Activated CD8-positive, alpha-beta memory T cell treated with anti-CD3 and anti-CD28 coated beads, Interleukin-2, amount 10 ng/mL, durations not matched to agents 7 days and 5 days (primary cell): ENCODE measurements at regions not wholly inside any gene's neighbourhood (a gene's known extent, or its start where the extent isn't known, plus 50 kb on each side); places are given as distances from the start of the nearest gene placed in this dataset.

Experiments used
- ATAC-seq: fragments of 150-1000 bp; cut with Tn5 transposase; one replicate; pipeline ENCODE4 v1.10.0; 2021; ENCODE audit warnings: moderate library complexity
- CTCF ChIA-PET: fragments of 350-600 bp; sonication (Branson Sonifier 250); formaldehyde crosslinking; loops from one replicate; lab custom pipeline; 2021; ENCODE audit warnings: antibody characterized with exemption; lab: Charles Lee
- DNase-seq: peaks from one replicate; pipeline ENCODE4 v3.0.0-alpha.2; 2020
- H3K27ac Mint-ChIP-seq: one replicate; pipeline ENCODE4 v1.8.0; 2021; ENCODE audit warnings: mild to moderate bottlenecking, mixed read lengths
- H3K27me3 Mint-ChIP-seq: one replicate; pipeline ENCODE4 v1.8.0; 2021; ENCODE audit warnings: mixed read lengths
- H3K36me3 Mint-ChIP-seq: one replicate; pipeline ENCODE4 v1.8.0; 2021; ENCODE audit warnings: mild to moderate bottlenecking, mixed read lengths
- H3K4me1 Mint-ChIP-seq: one replicate; pipeline ENCODE4 v1.8.0; 2021; ENCODE audit warnings: mixed read lengths
- H3K4me3 Mint-ChIP-seq: one replicate; pipeline ENCODE4 v1.8.0; 2021; ENCODE audit warnings: mild to moderate bottlenecking, moderate library complexity, mixed read lengths
- H3K9me3 Mint-ChIP-seq: one replicate; pipeline ENCODE4 v1.8.0; 2022; ENCODE audit warnings: low read depth, mixed read lengths

DNA sequence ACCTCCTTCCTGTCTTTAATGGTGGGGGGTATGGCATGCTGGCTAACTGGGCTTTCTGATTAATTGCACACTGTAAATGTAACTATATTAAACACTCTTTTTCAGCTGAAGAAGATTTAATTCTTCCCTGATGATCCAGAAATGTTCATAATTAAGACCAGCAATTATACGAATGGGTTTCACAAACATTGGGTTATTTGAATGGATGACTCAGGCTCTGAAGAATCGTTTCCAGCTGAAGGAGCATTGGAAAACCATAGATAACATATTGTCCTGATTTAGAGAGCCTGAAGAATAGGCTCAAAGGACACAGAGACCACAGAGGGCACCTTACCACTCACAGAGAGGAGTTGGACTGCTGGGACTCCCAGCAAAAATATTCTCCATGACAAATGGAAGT is 130.7 kb upstream of the SSTR4 start:
- Mint-ChIP-seq H3K27me3 (no peaks in the 10 kb centered on the region), H3K36me3 (no peaks in the 10 kb centered on the region), H3K27ac (no peak overlapping the region), H3K4me3 (no peak overlapping the region), H3K4me1 (no peaks in the 10 kb centered on the region), H3K9me3 (peaks cover 8% of the 10 kb centered on the region)
- DNase-seq (no peak), ATAC-seq (no peak)
- CTCF ChIA-PET = no interaction called here

DNA sequence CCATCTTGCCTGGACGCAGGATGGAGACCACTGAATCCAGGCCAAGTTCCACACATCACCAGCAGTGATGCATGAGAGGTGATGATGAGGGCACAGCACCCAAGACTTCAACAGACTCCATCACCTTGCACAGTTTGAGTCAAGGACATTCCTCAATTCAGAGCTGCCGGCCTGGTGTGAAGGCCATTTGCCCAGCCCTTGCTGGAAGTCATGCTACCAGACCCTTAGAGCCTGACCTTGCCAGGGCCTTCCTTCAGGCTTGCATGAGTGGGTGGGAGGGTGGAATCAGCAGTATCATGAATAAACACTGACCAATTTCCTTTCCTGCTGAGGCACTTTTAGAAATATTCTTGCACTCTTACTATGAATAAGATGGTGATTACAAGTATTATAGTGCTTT is 130.2 kb upstream of the SSTR4 start:
- Mint-ChIP-seq H3K9me3 (peaks cover 8% of the 10 kb centered on the region), H3K27me3 (no peaks in the 10 kb centered on the region), H3K27ac (no peak overlapping the region), H3K4me1 (no peaks in the 10 kb centered on the region), H3K36me3 (no peaks in the 10 kb centered on the region), H3K4me3 (no peak overlapping the region)
- CTCF ChIA-PET = no interaction called here
- DNase-seq (no peak), ATAC-seq (no peak)

DNA sequence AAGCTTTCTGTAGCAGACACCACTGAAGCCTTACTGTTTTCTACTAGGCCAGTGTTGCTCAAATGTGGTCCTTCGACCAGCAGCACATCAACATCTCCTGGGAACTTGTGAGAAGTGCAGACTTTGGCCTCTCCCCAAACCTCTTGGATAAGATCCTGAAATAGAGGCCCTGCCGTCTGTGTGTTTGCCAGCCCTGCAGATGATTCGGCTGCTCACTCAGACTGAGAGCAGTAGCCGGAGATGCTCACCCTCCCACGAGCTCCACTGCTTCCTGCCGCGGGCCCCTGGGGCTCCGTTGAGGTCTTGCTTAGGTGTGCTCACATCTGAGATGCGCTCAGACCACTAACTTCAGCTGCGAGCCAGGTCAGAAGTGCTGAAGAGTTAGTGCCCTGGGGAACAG is 129.5 kb upstream of the SSTR4 start:
- Mint-ChIP-seq H3K4me1 (no peaks in the 10 kb centered on the region), H3K4me3 (no peak overlapping the region), H3K36me3 (no peaks in the 10 kb centered on the region), H3K9me3 (peaks cover 4% of the 10 kb centered on the region), H3K27me3 (no peaks in the 10 kb centered on the region), H3K27ac (no peak overlapping the region)
- no peak for ATAC-seq
- CTCF ChIA-PET = no interaction called here
- DNase-seq = no peak

DNA sequence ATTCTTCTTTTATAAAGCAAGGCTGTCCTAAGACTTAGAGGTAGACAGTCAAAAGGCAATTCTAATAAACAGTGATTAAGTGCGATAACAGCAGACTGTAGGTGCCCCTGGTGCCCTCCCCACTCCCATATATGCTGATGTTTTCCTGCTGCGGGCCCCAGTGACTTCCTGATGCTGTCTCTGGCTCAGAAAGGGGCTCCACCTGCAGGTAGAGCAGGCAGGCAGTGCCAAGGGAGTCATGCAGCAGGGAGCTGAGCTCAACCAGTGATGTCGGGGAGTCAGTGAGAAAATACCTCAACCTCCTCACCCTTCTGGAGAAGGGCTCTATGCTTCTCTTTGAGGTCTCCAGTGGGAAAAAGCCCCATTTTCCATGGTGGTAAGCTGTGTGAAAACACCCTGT is 126.7 kb upstream of the SSTR4 start:
- no peaks in the 10 kb centered on the region for H3K9me3 Mint-ChIP-seq
- DNase-seq (no peak), ATAC-seq (no peak)
- CTCF ChIA-PET = no interaction called here
- H3K4me3 Mint-ChIP-seq = no peak overlapping the region
- no peak overlapping the region for H3K27ac Mint-ChIP-seq
- no peaks in the 10 kb centered on the region for H3K36me3 Mint-ChIP-seq
- no peaks in the 10 kb centered on the region for H3K27me3 Mint-ChIP-seq
- H3K4me1 Mint-ChIP-seq = no peaks in the 10 kb centered on the region

DNA sequence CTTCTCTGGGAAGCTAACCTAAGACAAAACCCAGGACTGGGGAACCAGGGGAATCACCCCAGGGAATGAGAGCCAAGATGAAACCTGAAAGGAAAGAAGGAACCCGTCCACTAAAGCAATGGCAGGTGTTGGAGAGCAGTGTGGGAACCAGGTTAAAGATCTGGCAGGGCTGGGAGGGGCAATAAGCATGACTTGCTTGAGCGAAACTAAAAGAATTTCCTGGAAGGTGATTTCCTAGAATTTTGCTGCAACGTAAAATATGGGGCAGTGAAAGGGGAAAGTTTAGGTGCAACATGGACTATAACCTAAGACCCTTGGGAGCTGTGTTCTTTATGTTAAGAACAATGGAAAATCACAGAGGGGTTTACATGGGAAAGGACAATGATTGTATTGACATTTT is 126.2 kb upstream of the SSTR4 start:
- no peak overlapping the region for H3K27ac Mint-ChIP-seq
- no peaks in the 10 kb centered on the region for H3K9me3 Mint-ChIP-seq
- no peak overlapping the region for H3K4me3 Mint-ChIP-seq
- no peak for ATAC-seq
- H3K27me3 Mint-ChIP-seq = no peaks in the 10 kb centered on the region
- no peaks in the 10 kb centered on the region for H3K4me1 Mint-ChIP-seq
- DNase-seq = no peak
- CTCF ChIA-PET = no interaction called here
- no peaks in the 10 kb centered on the region for H3K36me3 Mint-ChIP-seq

DNA sequence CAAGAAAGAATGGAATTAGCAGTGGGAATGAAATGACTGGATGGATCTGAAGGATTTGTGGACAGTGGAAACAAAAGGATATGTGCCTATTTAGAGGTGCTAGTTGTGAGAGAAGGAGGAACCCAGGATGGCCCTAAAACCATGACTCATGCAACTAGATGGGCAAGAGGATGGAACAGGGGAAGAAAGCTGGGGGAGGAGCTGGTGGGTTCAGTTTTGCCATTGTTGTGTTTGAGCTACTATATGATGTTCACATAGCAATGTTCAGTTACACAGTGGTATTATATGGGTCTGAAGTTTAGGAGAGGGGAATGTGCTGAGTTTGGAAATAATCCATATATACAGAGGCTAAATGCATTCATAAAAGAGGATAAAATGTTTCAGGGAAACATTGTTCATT is 125.7 kb upstream of the SSTR4 start:
- Mint-ChIP-seq H3K27ac (no peak overlapping the region), H3K9me3 (no peaks in the 10 kb centered on the region), H3K36me3 (no peaks in the 10 kb centered on the region), H3K4me1 (no peaks in the 10 kb centered on the region), H3K4me3 (no peak overlapping the region), H3K27me3 (no peaks in the 10 kb centered on the region)
- ATAC-seq (no peak), DNase-seq (no peak)
- CTCF ChIA-PET = no interaction called here

DNA sequence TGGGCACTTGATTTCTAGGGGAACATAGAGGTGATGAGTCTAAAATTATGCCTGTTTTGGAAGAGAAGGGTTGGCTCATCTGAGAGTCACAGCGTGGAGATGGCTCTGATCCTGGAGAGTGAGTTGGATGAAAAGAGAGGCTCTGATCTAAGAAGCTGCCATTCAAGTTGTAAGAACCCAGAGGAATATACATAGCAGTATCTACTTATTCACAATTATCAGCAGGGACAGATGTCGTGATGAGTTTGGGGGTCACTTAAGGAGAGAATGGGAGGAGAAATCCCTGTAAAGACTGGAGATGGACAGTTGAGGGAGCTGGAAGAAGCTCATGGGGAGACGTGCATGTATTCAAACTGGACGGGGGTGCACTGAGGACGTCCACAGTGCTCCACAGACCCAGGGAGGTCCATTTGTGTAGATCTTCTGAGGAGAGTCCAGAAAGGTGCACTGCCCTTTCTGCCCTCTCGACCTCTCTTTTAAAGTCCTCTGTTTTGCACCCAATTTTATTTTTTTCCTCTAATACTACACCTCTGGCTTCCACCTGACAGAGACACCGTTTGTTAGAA is 124.7 kb upstream of the SSTR4 start:
- H3K27ac Mint-ChIP-seq = no peak overlapping the region
- ATAC-seq (no peak), DNase-seq (no peak)
- no peak overlapping the region for H3K4me3 Mint-ChIP-seq
- no peaks in the 10 kb centered on the region for H3K36me3 Mint-ChIP-seq
- H3K4me1 Mint-ChIP-seq = no peaks in the 10 kb centered on the region
- no peaks in the 10 kb centered on the region for H3K27me3 Mint-ChIP-seq
- no peaks in the 10 kb centered on the region for H3K9me3 Mint-ChIP-seq
- CTCF ChIA-PET = no interaction called here

DNA sequence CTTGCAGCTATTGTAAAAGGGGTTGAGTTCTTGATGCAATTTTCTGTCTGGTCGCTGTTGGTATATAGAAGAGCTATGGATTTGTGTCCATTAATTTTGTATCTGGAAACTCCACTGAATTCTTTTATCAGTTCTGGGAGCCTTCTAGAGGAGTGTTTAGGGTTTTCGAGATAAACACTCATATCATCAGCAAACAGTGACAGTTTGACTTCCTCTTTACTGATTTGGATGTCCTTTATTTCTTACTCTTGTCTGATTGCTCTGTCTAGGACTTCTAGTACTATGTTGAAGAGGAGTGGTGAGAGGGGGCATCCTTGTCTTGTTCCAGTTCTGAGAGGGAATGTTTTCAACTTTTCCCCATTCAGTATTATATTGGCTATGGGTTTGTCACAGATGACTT is 120.8 kb upstream of the SSTR4 start:
- DNase-seq (no peak), ATAC-seq (no peak)
- Mint-ChIP-seq H3K4me1 (no peaks in the 10 kb centered on the region), H3K36me3 (no peaks in the 10 kb centered on the region), H3K27me3 (no peaks in the 10 kb centered on the region), H3K4me3 (no peak overlapping the region), H3K9me3 (peaks cover 2% of the 10 kb centered on the region), H3K27ac (no peak overlapping the region)
- CTCF ChIA-PET = no interaction called here

DNA sequence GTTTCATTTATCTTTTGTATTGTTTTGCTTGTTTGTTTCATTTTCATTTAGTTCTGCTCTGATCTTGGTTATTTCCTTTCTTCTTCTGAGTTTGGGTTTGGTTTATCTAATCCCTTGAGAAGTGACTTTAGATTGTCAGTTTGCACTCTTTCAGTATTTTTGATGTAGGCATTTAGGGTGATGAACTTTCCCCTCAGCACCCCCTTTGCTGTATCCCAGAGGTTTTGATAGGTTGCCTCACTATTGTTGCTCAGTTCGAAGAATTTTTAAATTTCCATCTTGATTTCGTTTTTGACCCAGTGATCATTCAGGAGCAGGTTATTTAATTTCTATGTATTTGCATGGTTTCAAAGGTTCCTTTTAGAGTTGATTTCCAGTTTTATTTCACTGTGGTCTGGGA is 119.6 kb upstream of the SSTR4 start:
- no peaks in the 10 kb centered on the region for H3K4me1 Mint-ChIP-seq
- CTCF ChIA-PET = no interaction called here
- no peak overlapping the region for H3K4me3 Mint-ChIP-seq

DNA sequence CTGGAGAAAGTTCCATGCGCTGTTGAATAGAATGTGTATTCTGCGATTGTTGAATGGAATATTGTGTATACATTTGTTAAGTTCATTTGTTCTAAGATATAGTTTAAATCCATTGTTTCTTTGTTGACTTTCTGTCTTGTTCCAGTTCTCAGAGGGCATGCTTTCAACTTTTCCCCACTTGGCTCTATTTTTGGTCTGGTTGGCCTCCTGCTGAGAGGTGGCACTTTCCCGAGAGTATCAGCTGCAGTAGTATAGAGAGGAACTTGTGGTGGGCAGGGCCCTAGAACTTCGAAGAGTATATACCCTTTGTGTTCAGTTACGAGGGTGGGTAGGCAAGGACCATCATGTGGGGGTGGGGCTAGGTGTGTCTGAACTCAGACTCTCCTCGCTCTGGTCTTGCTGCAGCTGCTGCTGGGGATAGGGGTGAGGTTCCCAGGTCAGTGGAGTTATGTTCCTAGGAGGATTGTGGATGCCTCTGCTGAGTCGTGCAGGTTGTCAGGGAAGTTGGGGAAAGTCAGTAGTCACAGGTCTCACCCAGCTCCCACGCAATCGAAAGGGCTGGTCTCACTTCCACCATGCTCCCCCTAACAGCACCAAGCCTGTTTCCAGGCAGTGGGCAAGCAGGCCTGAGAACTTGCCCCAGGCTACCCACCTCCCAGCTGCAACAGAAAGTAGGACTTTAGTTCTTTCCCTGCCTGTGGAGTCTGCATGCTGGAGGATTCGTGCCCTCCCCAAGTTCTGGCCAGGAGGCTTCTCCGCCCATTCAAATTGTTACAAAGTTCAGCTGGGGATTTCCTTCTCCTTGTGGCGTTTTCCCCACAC is 118.9 kb upstream of the SSTR4 start:
- CTCF ChIA-PET = no interaction called here
- Mint-ChIP-seq H3K36me3 (no peaks in the 10 kb centered on the region), H3K4me1 (no peaks in the 10 kb centered on the region), H3K27me3 (no peaks in the 10 kb centered on the region), H3K27ac (no peak overlapping the region), H3K9me3 (peaks cover 2% of the 10 kb centered on the region), H3K4me3 (no peak overlapping the region)
- no peak for ATAC-seq
- DNase-seq = no peak

More for the DNA sequence above, 119.6 kb upstream of the SSTR4 start:
- Mint-ChIP-seq H3K36me3 (no peaks in the 10 kb centered on the region), H3K27ac (no peak overlapping the region), H3K27me3 (no peaks in the 10 kb centered on the region), H3K9me3 (peaks cover 2% of the 10 kb centered on the region)
- ATAC-seq (no peak), DNase-seq (no peak)

DNA sequence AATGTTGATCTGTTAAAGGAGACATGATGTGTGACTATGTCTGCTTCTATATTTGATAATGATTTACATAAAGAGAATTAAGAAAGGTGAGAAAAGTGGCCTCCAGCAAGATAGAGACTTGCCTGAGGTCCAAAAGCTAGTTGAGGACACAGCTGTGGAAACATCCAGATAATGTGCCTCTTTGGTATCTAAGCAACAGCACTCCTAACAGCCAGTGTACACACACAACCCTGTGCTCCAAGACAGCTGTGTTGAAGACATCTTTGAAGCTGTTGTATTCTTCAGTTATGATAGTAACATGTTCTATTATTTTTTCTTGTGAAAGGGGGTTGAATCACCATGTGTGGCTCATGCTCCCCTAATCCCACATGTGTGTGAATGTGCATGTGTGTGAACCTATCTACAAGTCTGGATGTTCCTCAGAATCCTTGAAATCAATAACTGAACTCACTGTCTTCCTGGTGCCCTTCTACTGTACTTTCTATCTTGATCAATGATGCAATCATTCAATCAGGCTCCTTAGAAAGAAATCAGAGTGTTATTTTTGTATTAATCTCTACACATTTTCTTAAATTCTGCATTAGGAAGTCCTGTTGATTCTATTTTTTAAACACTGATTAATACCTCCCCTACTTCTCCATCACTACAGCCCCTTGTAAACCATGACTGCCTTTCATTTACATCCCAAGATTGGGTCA is 116.7 kb upstream of the SSTR4 start:
- no peaks in the 10 kb centered on the region for H3K27me3 Mint-ChIP-seq
- no peak overlapping the region for H3K27ac Mint-ChIP-seq
- peaks cover 2% of the 10 kb centered on the region for H3K9me3 Mint-ChIP-seq
- H3K36me3 Mint-ChIP-seq = no peaks in the 10 kb centered on the region
- H3K4me1 Mint-ChIP-seq = no peaks in the 10 kb centered on the region
- DNase-seq (no peak), ATAC-seq (no peak)
- CTCF ChIA-PET = no interaction called here
- H3K4me3 Mint-ChIP-seq = no peak overlapping the region

DNA sequence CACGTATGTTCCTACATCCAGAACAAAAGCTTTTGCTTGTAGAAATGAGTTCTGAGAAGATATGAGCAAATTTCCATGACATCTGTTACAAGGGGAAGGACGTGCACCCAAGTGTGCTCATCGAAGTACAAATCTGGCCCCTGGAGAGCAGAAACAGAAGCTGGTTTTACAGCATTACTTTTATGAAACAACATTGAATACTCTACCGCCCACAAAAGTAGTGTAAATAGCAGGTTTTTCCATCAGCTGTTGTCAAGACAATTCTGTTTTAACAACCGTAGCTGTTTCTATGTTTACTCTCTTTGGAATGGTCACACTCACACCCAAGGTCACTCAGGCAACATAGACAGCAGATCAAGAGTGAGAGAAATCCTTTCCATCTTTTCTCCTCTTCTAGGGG is 114.2 kb upstream of the SSTR4 start:
- ATAC-seq = no peak
- Mint-ChIP-seq H3K9me3 (peaks cover 2% of the 10 kb centered on the region), H3K4me1 (no peaks in the 10 kb centered on the region), H3K27ac (no peak overlapping the region), H3K4me3 (no peak overlapping the region), H3K27me3 (no peaks in the 10 kb centered on the region), H3K36me3 (no peaks in the 10 kb centered on the region)
- DNase-seq = no peak
- CTCF ChIA-PET = no interaction called here

DNA sequence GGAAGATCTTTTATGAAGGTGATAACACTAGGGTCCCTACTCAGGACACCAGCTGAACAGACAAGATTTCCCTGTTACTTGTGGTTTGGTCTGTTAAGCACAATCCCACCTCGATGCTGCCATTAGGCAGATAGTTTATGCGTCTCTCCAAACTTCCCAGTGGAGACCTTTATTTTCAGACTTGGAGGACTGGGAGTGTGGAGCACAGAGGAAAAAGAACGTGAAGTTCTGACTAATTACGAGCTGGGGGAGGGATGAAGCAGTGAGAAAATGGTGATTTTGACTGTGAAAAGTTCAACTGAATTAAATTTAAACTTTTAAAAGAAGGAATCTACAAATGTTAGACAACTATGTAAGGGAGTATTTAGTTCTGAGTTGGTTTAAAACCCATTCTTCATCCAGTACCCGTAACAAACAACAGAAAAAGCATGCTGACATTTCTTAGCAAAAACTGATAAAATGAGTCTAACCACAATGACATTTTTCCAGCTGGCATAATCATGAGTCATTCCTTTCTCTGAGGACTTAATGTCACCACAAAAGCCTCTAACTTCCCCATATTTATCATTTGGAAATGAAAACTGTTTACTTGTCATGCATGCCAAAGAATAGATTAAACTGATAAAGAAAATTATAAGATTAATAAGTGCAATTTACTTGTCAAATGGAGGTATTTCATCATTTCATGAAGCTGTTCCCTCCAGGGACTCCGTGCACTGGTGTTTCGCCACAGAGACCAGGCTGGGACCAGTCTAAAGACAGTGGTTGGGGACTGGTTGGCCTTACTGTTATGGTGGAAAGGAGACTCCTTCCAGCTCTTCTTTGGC is 113.3 kb upstream of the SSTR4 start:
- DNase-seq (no peak), ATAC-seq (no peak)
- no peak overlapping the region for H3K27ac Mint-ChIP-seq
- CTCF ChIA-PET = no interaction called here
- H3K4me1 Mint-ChIP-seq = no peaks in the 10 kb centered on the region
- H3K27me3 Mint-ChIP-seq = no peaks in the 10 kb centered on the region
- no peaks in the 10 kb centered on the region for H3K36me3 Mint-ChIP-seq
- no peak overlapping the region for H3K4me3 Mint-ChIP-seq
- no peaks in the 10 kb centered on the region for H3K9me3 Mint-ChIP-seq
